GM10266 (cell line): ENCODE measurements at regions not wholly inside any gene's neighbourhood (a gene's known extent, or its start where the extent isn't known, plus 50 kb on each side); places are given as distances from the start of the nearest gene placed in this dataset.

Experiments used
- DNase-seq: peaks from one replicate; pipeline ENCODE4 v3.0.0; 2012; ENCODE audit errors: extremely low spot score
- CTCF ChIP-seq: IDR thresholded peaks from 2 replicates; pipeline ENCODE4 v1.5.1; 2012; ENCODE audit warnings: mild to moderate bottlenecking, low read depth; ENCODE audit not compliant: control insufficient read depth, insufficient read depth; ENCODE audit errors: missing control alignments

- no peak for TF ChIP-seq CTCF
- DNase-seq, result no peak
Observed at GRCh38 chr4:173475751-173476150, 54.3 kb downstream of the HAND2 start.

- no peak for TF ChIP-seq CTCF
- no peak for DNase-seq
Observed at GRCh38 chr4:173469622-173470021, 60.4 kb downstream of the HAND2 start.

GRCh38 chr4:173468314-173468713 is 61.7 kb downstream of the HAND2 start:
- DNase-seq, result no peak
- no peak for TF ChIP-seq CTCF

- TF ChIP-seq CTCF, result no peak
- no peak for DNase-seq
Observed at GRCh38 chr4:173466101-173466500, 63.9 kb downstream of the HAND2 start.

GRCh38 chr4:173464481-173464880 is 65.5 kb downstream of the HAND2 start:
- TF ChIP-seq CTCF, result no peak
- no peak for DNase-seq

- no peak for TF ChIP-seq CTCF
- DNase-seq, result no peak
Observed at GRCh38 chr4:173463816-173464215, 64.9 kb upstream of the SCRG1 start.

- no peak for DNase-seq
- TF ChIP-seq CTCF, result no peak
Observed at GRCh38 chr4:173461170-173461569, 62.3 kb upstream of the SCRG1 start.

- TF ChIP-seq CTCF, result no peak
- no peak for DNase-seq
Observed at GRCh38 chr4:173459857-173460256, 60.9 kb upstream of the SCRG1 start.
